Gastroesophageal sphincter (tissue), 3 donors: ENCODE measurements at regions not wholly inside any gene's neighbourhood (a gene's known extent, or its start where the extent isn't known, plus 50 kb on each side); places are given as distances from the start of the nearest gene placed in this dataset.

Experiments
- POLR2A ChIP-seq, 2 donors: fragments of 450-650 bp; IDR thresholded peaks; one replicate each; pipeline ENCODE4 v1.6.1; 2017; ENCODE audit warnings: antibody characterized with exemption in 2 of 2, mild to moderate bottlenecking in 2 of 2, moderate library complexity in 1 of 2
- POLR2AphosphoS5 ChIP-seq: sonication (generic); formaldehyde crosslinking; IDR thresholded peaks from one replicate; pipeline ENCODE4 v1.6.1; 2017; ENCODE audit warnings: antibody characterized with exemption
- TF ChIP-seq, protein P1 (sequence below), 4 experiments: fragments of 200-600 bp in 2 of 4; fragments of 450-650 bp in 2 of 4; sonication (generic) in 1 of 4; IDR thresholded peaks; one replicate each; pipeline ENCODE4 v1.5.1; 2017 to 2019; ENCODE audit warnings: antibody characterized with exemption in 4 of 4, mild to moderate bottlenecking in 2 of 4, moderate library complexity in 2 of 4

DNA sequence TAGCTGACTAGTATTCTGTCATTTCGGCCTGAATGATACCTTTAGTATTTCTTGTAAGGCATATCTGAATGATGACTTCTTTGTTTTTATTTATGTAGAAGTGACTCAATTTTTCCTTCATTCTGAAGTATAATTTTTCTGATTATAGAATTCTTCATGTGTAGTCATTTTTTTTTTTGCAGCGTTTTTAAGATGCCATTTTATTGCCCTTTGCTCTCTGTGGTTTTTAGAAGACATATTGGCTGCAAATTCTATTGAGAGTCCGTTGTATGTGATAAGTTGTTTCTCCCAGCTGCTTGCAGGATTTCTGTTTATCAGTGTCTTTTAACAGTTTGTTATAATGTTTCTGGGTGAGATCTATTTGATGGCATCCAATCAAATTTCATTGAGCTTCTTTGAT, 1224.8 kb downstream of the JRKL start:
- TF ChIP-seq, protein P1, sequence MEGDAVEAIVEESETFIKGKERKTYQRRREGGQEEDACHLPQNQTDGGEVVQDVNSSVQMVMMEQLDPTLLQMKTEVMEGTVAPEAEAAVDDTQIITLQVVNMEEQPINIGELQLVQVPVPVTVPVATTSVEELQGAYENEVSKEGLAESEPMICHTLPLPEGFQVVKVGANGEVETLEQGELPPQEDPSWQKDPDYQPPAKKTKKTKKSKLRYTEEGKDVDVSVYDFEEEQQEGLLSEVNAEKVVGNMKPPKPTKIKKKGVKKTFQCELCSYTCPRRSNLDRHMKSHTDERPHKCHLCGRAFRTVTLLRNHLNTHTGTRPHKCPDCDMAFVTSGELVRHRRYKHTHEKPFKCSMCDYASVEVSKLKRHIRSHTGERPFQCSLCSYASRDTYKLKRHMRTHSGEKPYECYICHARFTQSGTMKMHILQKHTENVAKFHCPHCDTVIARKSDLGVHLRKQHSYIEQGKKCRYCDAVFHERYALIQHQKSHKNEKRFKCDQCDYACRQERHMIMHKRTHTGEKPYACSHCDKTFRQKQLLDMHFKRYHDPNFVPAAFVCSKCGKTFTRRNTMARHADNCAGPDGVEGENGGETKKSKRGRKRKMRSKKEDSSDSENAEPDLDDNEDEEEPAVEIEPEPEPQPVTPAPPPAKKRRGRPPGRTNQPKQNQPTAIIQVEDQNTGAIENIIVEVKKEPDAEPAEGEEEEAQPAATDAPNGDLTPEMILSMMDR (IDR thresholded peaks at IDR 0.05), result no peak
- TF ChIP-seq POLR2A (IDR thresholded peaks at IDR 0.05) (no peak), POLR2AphosphoS5 (no peak)
